HUES64 (cell line): ENCODE measurements at regions not wholly inside any gene's neighbourhood (a gene's known extent, or its start where the extent isn't known, plus 50 kb on each side); places are given as distances from the start of the nearest gene placed in this dataset.
"Not testable (repeated sequence)": the region's sequence is repeated elsewhere in the genome, so short reads cannot be mapped to it uniquely, and the experiment has no call there.

ENCODE experiments used
- H3K27ac ChIP-seq: 2 replicates; pipeline ENCODE4 v1.7.0; 2013; ENCODE audit warnings: low read depth, low read length, inconsistent platforms
- H3K27me3 ChIP-seq: 2 replicates; pipeline ENCODE4 v1.6.1; 2013; ENCODE audit warnings: mild to moderate bottlenecking, low read length; ENCODE audit not compliant: insufficient read depth
- H3K36me3 ChIP-seq: 2 replicates; pipeline ENCODE4 v1.6.1; 2013; ENCODE audit warnings: mild to moderate bottlenecking, low read length; ENCODE audit not compliant: insufficient read depth
- H3K4me1 ChIP-seq: 2 replicates; pipeline ENCODE4 v1.6.1; 2013; ENCODE audit warnings: mild to moderate bottlenecking, low read length, moderate library complexity; ENCODE audit not compliant: insufficient read depth
- H3K4me3 ChIP-seq: 2 replicates; pipeline ENCODE4 v1.5.1; 2013; ENCODE audit warnings: mild to moderate bottlenecking, low read length, moderate library complexity
- H3K9ac ChIP-seq: 2 replicates; pipeline ENCODE4 v1.6.1; 2013; ENCODE audit warnings: mild to moderate bottlenecking, low read depth, low read length
- H3K9me3 ChIP-seq: 2 replicates; pipeline ENCODE4 v1.6.1; 2013; ENCODE audit warnings: low read depth, low read length; ENCODE audit not compliant: insufficient read depth
- WGBS: fragments of 150-250, 120-280 bp; methylation state at CpG from one replicate; pipeline ENCODE4 v1.1.7; 2013; ENCODE audit warnings: missing lambda C conversion rate; 5-methylcytosine and 5-hydroxymethylcytosine counted together

DNA sequence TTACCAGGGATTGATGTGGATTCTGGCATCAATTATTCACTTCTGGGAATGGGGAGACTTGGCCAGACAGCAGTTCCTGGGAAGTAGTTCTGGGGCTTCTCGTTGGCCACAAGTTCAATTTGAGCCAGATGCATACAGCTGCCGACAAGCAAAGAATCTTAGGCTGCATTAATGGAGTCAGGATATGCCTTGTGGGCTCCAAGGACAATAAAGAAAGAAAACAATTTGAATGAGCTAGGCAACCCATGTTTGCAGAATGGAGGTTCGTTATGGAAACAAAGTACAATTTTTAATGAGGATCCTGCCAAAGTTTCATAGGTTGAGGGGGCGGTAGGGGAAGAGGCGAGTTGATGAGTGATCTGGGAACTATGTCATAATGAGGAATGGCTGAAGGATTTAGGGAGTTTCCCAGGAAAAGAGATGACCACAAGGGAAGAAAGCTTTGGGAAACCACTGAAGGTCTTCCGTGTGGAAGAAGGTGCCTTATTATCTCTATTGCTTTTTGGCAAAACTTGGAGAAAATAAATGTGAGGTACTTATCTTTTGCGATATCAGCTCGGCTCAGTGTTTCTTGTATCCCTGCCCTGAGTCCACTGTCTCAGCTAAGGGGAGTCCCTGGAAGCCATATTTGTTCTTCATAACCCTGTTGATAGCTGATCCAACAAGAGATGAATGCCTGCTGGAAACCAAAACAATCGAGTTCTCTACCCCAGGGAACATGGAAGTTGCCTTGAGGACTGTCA, 181.0 kb upstream of the ZNF217 start:
- no peak overlapping the region for H3K4me3 ChIP-seq
- no peaks in the 10 kb centered on the region for H3K4me1 ChIP-seq
- H3K9me3 ChIP-seq: no peaks in the 10 kb centered on the region
- H3K27ac ChIP-seq: no peak overlapping the region
- H3K27me3 ChIP-seq: no peaks in the 10 kb centered on the region
- no peaks in the 10 kb centered on the region for H3K36me3 ChIP-seq
- WGBS: 93% methylated on average over 9 of the region's 9 CpGs
- H3K9ac ChIP-seq: no peak overlapping the region

DNA sequence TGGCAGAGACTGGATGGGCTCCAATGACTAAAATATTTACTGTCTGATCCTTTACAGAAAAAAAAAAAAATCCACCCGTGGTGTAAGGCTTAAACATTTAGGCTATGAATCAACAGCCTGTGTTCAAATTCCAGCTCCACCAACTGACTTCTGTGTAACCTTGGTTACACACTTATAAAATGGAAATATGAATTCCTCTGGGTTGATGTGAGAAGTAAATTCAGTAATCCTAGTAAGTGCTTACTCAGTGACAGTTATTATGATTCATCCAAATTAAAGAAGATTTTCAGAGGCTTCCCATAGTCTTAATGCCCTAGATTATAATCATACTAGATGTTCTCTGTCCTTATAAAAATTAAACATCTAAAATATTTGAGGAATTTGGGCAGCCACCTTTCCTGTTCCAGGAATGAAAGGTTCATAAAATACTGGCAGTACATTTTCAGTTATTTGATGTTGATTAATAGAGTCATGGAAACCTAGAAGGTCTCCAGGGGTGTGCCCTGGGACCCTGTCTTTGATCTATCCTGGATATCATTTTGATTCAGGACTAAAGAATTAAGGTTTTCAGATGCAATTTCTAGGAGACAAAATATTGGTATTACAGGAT, 180.3 kb upstream of the ZNF217 start:
- peaks cover 6% of the 10 kb centered on the region for H3K4me1 ChIP-seq
- no peak overlapping the region for H3K9ac ChIP-seq
- H3K27ac ChIP-seq: no peak overlapping the region

DNA sequence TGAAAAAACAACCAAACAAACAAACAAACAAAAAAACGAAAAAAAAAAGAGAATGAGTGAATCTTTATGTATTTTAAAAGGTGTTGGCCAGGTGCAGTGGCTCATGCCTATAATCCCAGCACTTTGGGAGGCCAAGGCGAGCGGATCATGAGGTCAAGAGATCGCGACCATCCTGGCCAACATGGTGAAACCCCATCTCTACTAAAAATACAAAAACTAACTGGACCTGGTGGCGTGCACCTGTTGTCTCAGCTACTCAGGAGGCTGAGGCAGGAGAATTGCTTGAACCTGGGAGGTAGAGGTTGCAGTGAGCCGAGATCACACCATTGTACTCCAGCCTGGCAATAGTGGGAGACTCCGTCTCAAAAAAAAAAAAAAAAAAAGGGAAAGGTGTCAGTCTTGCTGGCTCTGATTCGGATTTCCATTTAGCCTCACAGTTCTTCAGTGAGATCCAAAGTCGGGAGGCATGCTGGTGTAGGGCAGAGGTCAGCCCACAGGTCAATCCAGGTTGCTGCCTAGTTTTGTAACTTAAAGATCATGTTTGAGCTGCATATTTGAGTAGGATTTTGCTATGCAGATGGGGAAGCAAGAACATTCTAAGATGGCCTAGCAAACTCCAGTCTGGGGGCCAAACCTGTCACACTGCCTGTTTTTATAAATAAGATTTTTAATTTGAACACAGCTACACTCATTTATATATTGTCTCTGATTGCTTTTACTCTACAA, 179.6 kb upstream of the ZNF217 start:
- not testable (repeated sequence) for H3K9ac ChIP-seq, H3K9me3 ChIP-seq, H3K27me3 ChIP-seq, H3K27ac ChIP-seq, H3K4me1 ChIP-seq, H3K4me3 ChIP-seq, H3K36me3 ChIP-seq
- 88% methylated on average over 10 of the region's 10 CpGs for WGBS

More for the DNA sequence above, 180.3 kb upstream of the ZNF217 start:
- WGBS: 82% methylated on average over 1 of the region's 1 CpG
- Histone ChIP-seq H3K27me3 (no peaks in the 10 kb centered on the region; the same call in 1 of the 2 replicates), H3K36me3 (no peaks in the 10 kb centered on the region), H3K4me3 (no peak overlapping the region), H3K9me3 (no peaks in the 10 kb centered on the region)

DNA sequence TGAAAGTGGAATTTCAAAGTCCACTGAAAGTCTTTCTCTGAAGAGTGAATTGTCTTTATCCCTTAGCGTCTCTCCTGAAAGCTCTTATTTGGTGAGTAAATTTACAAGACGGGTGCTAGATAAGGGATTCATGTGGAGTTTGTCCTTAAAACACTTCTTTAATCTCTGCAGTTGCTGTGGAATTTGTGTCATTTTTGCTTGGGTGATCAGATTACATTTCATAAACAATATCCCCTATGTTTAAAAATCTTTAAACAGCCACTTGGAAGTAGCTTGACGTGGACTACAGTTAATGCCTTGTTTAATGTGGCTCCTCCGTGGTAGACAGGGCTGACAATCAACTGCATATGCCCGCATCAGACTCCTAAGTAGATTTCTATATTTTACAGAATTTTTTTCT, 175.4 kb upstream of the ZNF217 start:
- WGBS: 58% methylated on average over 4 of the region's 5 CpGs
- H3K9ac ChIP-seq: no peak overlapping the region
- H3K36me3 ChIP-seq: no peaks in the 10 kb centered on the region
- no peak overlapping the region for H3K4me3 ChIP-seq
- H3K27ac ChIP-seq: peak overlapping the region; percentile 53; the same call in 1 of the 2 replicates
- no peaks in the 10 kb centered on the region for H3K9me3 ChIP-seq
- H3K4me1 ChIP-seq: peaks cover 29% of the 10 kb centered on the region
- H3K27me3 ChIP-seq: peaks cover 10% of the 10 kb centered on the region; the same call in 1 of the 2 replicates

DNA sequence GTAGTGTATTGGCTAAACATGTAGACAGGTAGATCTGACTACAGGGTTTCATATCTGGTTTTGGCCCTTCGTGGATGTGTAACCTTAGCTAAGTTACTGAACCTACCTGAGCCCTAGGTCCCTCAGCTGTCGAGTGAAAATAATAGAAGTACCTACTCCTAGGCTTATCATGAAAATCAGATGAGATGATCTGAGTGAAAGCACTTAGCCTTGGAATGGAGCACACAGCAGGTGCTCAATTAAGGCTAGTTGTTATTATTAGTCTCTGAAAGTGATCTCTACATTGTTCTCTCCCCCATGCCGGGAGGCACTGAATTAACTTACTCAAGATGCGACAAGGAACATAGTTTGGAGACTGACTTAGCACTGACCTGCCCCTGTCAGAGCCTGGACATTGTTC, 174.7 kb upstream of the ZNF217 start:
- Histone ChIP-seq H3K9ac (no peak overlapping the region), H3K4me3 (0 out of 2 replicates have a peak overlapping the region, but pooled peaks have one; percentile 6), H3K4me1 (peaks cover 36% of the 10 kb centered on the region), H3K27me3 (peaks cover 10% of the 10 kb centered on the region; the same call in 1 of the 2 replicates), H3K9me3 (no peaks in the 10 kb centered on the region), H3K36me3 (no peaks in the 10 kb centered on the region), H3K27ac (peak overlapping the region; percentile 58; the same call in 1 of the 2 replicates)
- WGBS: 8% methylated on average over 4 of the region's 4 CpGs

DNA sequence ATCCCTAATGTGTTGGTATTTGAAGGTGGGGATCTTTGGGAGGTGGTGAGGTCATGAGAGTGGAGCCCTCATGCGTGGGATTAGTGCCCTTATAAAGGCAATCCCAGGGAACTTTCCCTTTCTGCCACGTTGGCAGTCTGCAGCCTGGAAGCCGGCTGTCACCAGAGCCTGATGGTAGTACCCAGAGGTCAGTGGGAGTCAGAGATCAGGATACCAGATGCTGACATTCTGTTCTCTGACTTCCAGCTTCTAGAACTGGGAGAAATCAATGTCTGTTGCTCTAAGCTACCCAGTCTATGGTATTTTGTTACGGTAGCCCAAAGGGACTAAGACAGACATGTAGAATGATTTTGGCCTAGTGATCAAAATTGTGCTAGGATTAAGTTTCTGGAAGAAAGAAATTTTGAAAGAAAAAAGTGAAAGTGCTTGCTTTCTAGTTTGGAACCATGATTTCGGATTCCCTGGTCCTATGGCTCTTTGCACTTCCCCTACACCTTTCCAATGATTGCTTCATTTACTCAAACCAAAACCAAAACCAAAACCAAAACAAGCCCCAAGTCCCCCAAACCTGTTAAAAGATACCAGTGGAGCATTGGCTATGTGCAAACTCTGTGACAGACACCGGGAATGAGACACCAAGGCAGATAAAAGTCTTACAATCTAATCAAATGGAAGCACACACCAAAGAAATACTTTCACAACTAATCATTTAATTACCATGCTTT, 173.7 kb upstream of the ZNF217 start:
- Histone ChIP-seq H3K27me3 (peaks cover 10% of the 10 kb centered on the region; the same call in 1 of the 2 replicates), H3K4me1 (peaks cover 38% of the 10 kb centered on the region), H3K9ac (no peak overlapping the region), H3K36me3 (no peaks in the 10 kb centered on the region), H3K27ac (no peak overlapping the region; the same call in 1 of the 2 replicates), H3K9me3 (no peaks in the 10 kb centered on the region), H3K4me3 (no peak overlapping the region)
- 80% methylated on average over 6 of the region's 6 CpGs for WGBS

DNA sequence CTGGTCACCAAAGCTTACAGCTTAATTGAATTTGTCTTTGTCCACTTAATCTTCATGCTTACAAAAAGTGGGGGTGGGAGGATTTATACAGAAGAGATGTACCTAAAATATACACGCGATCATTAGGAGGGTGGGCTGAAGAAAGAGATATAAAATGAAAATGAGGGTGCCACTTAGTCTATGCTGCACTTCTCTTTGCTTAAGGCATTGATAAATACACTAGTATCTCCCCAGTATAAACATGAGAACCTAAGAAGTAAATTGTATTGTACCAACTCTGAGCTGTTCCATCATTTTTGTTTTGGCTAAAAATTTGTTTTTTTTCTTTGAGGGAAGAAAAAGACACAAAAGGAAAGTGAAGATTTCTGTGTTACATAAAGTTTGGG, 170.8 kb upstream of the ZNF217 start:
- 56% methylated on average over 2 of the region's 2 CpGs for WGBS
- Histone ChIP-seq H3K9me3 (no peaks in the 10 kb centered on the region), H3K36me3 (no peaks in the 10 kb centered on the region), H3K27me3 (peaks cover 10% of the 10 kb centered on the region; the same call in 1 of the 2 replicates), H3K9ac (peak overlapping the region; percentile 63), H3K4me1 (peaks cover 38% of the 10 kb centered on the region), H3K4me3 (peak overlapping the region; percentile 38; the same call in 1 of the 2 replicates), H3K27ac (peak overlapping the region; percentile 92)

DNA sequence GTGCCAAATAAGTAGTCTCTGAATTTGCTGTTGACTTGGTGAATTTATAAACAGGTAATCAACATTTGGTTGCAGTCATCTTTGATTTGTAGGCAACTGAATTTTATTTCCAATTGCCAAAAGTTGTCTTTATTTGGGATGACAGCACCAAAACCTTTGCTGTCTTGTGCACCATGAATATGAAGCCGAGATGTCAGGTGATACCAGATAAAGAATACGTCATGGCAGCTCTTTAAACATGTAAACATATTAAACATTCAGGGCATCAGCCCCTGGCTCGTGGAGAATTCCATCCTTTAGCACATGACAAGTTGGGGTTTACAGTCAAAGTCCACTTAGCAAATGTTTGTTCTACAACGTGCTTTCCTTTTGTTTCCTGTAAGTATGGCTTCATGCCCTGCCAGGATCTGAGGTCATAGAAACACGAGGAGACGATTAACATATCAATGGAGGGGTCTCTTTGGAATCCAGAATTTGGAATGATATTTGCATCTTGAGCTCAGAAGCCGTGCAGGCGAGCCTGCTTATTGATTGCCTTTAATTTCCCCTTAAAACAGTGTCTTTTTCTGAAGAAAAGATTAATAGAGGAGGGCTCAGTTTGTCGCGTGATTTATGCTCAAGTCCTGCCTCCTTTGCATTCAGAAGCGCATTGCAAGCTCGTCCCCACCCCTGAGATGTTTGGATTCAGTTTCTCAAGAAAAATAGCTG, 170.2 kb upstream of the ZNF217 start:
- 8% methylated on average over 12 of the region's 12 CpGs for WGBS
- Histone ChIP-seq H3K27ac (peak overlapping the region; percentile 92), H3K9ac (peak overlapping the region; percentile 63)

DNA sequence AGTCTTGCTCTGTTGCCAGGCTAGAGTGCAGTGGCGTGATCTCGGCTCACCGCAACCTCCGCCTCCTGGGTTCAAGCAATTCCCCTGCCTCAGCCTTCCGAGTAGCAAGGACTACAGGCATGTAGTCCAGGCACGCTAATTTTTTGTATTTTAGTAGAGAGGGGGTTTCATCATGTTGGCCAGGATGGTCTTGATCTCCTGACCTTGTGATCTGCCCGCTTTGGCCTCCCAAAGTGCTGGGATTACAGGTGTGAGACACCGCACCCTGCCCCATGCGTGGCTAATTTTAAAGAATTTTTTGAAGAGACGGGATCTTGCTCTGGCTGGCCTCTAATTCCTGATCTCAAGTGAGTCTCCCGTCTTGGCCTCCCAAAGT, 168.8 kb upstream of the ZNF217 start:
- H3K4me1 ChIP-seq: peaks cover 20% of the 10 kb centered on the region
- not testable (repeated sequence) for H3K27me3 ChIP-seq, H3K36me3 ChIP-seq, H3K4me3 ChIP-seq, H3K9ac ChIP-seq, H3K9me3 ChIP-seq, H3K27ac ChIP-seq
- WGBS: 97% methylated on average over 11 of the region's 11 CpGs

More for the DNA sequence above, 170.2 kb upstream of the ZNF217 start:
- H3K36me3 ChIP-seq: no peaks in the 10 kb centered on the region
- H3K4me1 ChIP-seq: peaks cover 32% of the 10 kb centered on the region
- H3K9me3 ChIP-seq: no peaks in the 10 kb centered on the region
- H3K27me3 ChIP-seq: peaks cover 10% of the 10 kb centered on the region; the same call in 1 of the 2 replicates
- peak overlapping the region; percentile 38; the same call in 1 of the 2 replicates for H3K4me3 ChIP-seq

DNA sequence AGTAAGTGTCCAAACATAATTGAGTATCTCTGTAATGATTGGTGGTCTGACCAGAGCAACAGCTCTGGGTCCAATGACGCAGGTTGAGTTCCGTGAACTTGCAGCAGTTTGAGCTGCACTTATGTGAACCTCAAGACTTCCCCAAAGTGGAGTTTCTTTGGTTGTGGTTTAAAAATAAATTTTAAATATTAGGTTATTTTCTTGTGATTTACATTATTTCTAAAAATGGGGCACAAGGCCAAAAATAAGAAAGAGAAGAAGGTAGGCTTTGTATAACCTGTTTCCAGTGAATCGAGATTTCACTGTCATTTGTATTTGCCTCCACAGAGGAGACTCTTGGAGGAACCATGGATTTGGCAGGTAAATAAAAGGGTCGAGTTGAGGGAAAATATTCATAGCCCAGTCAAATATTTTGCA, 166.4 kb upstream of the ZNF217 start:
- H3K9me3 ChIP-seq: no peaks in the 10 kb centered on the region
- no peak overlapping the region for H3K27ac ChIP-seq
- H3K4me3 ChIP-seq: no peak overlapping the region
- peaks cover 21% of the 10 kb centered on the region for H3K4me1 ChIP-seq
- H3K9ac ChIP-seq: no peak overlapping the region
- WGBS: 96% methylated on average over 4 of the region's 4 CpGs
- H3K36me3 ChIP-seq: no peaks in the 10 kb centered on the region
- no peaks in the 10 kb centered on the region for H3K27me3 ChIP-seq
